Fibroblast of pulmonary artery (primary cell): ENCODE measurements at regions not wholly inside any gene's neighbourhood (a gene's known extent, or its start where the extent isn't known, plus 50 kb on each side); places are given as distances from the start of the nearest gene placed in this dataset.

ENCODE experiments used
- DNase-seq: peaks from one replicate; pipeline ENCODE4 v3.0.0-alpha.2; 2010; ENCODE audit warnings: low read depth
- H3K4me3 ChIP-seq: replicated peaks from 2 replicates; pipeline ENCODE4 v1.5.1; 2011; ENCODE audit warnings: low read depth, mild to moderate bottlenecking, control low read depth, low read length, moderate library complexity
- CTCF ChIP-seq: IDR thresholded peaks from 2 replicates; pipeline ENCODE4 v1.5.1; 2011; ENCODE audit warnings: mild to moderate bottlenecking, control low read depth, low read length, inconsistent platforms; ENCODE audit errors: missing control alignments

GRCh38 chr11:92888696-92889095 lies 80.8 kb upstream of the MTNR1B start:
- H3K4me3 ChIP-seq = no peak overlapping the region
- no peak for DNase-seq
- no peak for TF ChIP-seq CTCF

GRCh38 chr11:92890846-92891245 lies 78.6 kb upstream of the MTNR1B start:
- TF ChIP-seq CTCF = no peak
- DNase-seq = no peak
- H3K4me3 ChIP-seq = no peak overlapping the region

GRCh38 chr11:92892802-92893684 lies 76.4 kb upstream of the MTNR1B start:
- DNase-seq = no peak
- no peak overlapping the region for H3K4me3 ChIP-seq
- TF ChIP-seq CTCF = no peak

GRCh38 chr11:92894197-92894596 lies 75.3 kb upstream of the MTNR1B start:
- no peak for DNase-seq
- TF ChIP-seq CTCF = no peak
- no peak overlapping the region for H3K4me3 ChIP-seq

GRCh38 chr11:92897487-92897886 lies 72.0 kb upstream of the MTNR1B start:
- DNase-seq = no peak
- TF ChIP-seq CTCF = no peak
- H3K4me3 ChIP-seq = no peak overlapping the region

GRCh38 chr11:92902417-92902816 lies 67.0 kb upstream of the MTNR1B start:
- TF ChIP-seq CTCF = no peak

GRCh38 chr11:92907671-92908070 lies 61.8 kb upstream of the MTNR1B start:
- no peak for DNase-seq
- no peak overlapping the region for H3K4me3 ChIP-seq
- TF ChIP-seq CTCF = no peak

More at GRCh38 chr11:92902417-92902816, 67.0 kb upstream of the MTNR1B start:
- no peak overlapping the region for H3K4me3 ChIP-seq
- DNase-seq = no peak
